Activated T-helper 1 cell treated with anti-CD3 and anti-CD28 coated beads, Interleukin-2, amount 50 U/mL, for 16 hours (primary cell): ENCODE measurements at regions not wholly inside any gene's neighbourhood (a gene's known extent, or its start where the extent isn't known, plus 50 kb on each side); places are given as distances from the start of the nearest gene placed in this dataset.
"Not testable (repeated sequence)": the region's sequence is repeated elsewhere in the genome, so short reads cannot be mapped to it uniquely, and the experiment has no call there.

ENCODE experiments used
- DNase-seq, 2 donors: peaks; one replicate each; pipeline ENCODE4 v3.0.0-alpha.2; 2020; ENCODE audit warnings: low read depth in 1 of 2, low spot score in 1 of 2

GRCh38 chr14:22313172-22313801 is 275.7 kb downstream of the DAD1 start:
- no peak for DNase-seq

- no peak for DNase-seq
These were observed 277.4 kb downstream of the DAD1 start for GRCh38 chr14:22311636-22312035.

GRCh38 chr14:22305607-22306006 is 283.4 kb downstream of the DAD1 start:
- no peak for DNase-seq

GRCh38 chr14:22304326-22304725 is 284.7 kb downstream of the DAD1 start:
- DNase-seq, result no peak

GRCh38 chr14:22303589-22304195 is 285.3 kb downstream of the DAD1 start:
- DNase-seq, result no peak

GRCh38 chr14:22300646-22301045 is 288.4 kb downstream of the DAD1 start:
- DNase-seq, result no peak

- DNase-seq, result no peak
These were observed 291.6 kb downstream of the DAD1 start for GRCh38 chr14:22297376-22297775.

GRCh38 chr14:22296722-22297121 is 292.3 kb downstream of the DAD1 start:
- no peak for DNase-seq

- DNase-seq, result no peak
These were observed 292.9 kb downstream of the DAD1 start for GRCh38 chr14:22296088-22296487.

- DNase-seq, result no peak
These were observed 297.6 kb downstream of the DAD1 start for GRCh38 chr14:22291406-22291805.

- DNase-seq, result no peak
These were observed 299.5 kb downstream of the DAD1 start for GRCh38 chr14:22289570-22289969.

- DNase-seq, result no peak
These were observed 303.0 kb downstream of the DAD1 start for GRCh38 chr14:22285991-22286390.

GRCh38 chr14:22282949-22283348 is 306.1 kb downstream of the DAD1 start:
- no peak for DNase-seq

GRCh38 chr14:22282417-22282816 is 306.6 kb downstream of the DAD1 start:
- no peak for DNase-seq

- not testable (repeated sequence) for DNase-seq
These were observed 307.6 kb downstream of the DAD1 start for GRCh38 chr14:22281447-22281874.

GRCh38 chr14:22280497-22281316 is 308.3 kb downstream of the DAD1 start:
- no peak for DNase-seq

GRCh38 chr14:22276913-22277816 is 311.9 kb downstream of the DAD1 start:
- no peak for DNase-seq

- DNase-seq, result no peak
These were observed 316.9 kb downstream of the DAD1 start for GRCh38 chr14:22271838-22272799.

GRCh38 chr14:22268875-22269274 is 320.1 kb downstream of the DAD1 start:
- DNase-seq, result no peak

- no peak for DNase-seq
These were observed 322.3 kb downstream of the DAD1 start for GRCh38 chr14:22266683-22267082.
